ENCODE measurements at regions not wholly inside any gene's neighbourhood (a gene's known extent, or its start where the extent isn't known, plus 50 kb on each side); places are given as distances from the start of the nearest gene placed in this dataset.

DNA sequence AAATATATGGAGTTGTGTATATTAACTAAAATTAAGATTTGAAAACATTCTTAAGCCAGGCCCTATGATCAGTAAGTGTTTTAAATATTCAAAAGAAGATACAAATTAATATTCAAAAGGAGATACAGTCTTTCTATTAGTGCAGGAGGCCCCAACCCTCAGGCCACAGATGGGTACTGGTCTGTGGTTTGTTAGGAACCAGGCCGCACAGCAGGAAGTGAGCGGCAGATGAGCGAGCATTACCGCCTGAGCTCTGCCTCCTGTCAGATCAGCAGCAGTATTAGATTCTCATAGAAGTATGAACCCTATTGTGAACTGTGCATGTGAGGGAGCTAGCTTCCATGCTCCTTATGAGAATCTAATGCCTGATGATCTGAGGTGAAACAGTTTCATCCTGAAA lies 232.9 kb downstream of the FOXO1 start:
- no peaks in the 10 kb centered on the region for H3K27me3 ChIP-seq
- no peaks in the 10 kb centered on the region for H3K27me3 Mint-ChIP-seq (ENCODE audit: insufficient read depth, low read depth)
- no peak overlapping the region for H3K4me3 ChIP-seq
- no peaks in the 10 kb centered on the region for H3K9me3 ChIP-seq (ENCODE audit: low read depth)
- peaks cover 7% of the 10 kb centered on the region for H3K9me3 Mint-ChIP-seq
- no peaks in the 10 kb centered on the region for H3K36me3 ChIP-seq
- peaks cover 8% of the 10 kb centered on the region for H3F3A ChIP-seq (ENCODE audit: low read depth)
- no peak overlapping the region for H3K27ac ChIP-seq
- no peaks in the 10 kb centered on the region for H4K20me1 ChIP-seq (ENCODE audit: low read depth)
- H3K27ac Mint-ChIP-seq, result no peak overlapping the region
- peaks cover 12% of the 10 kb centered on the region for H3K4me1 ChIP-seq
- DNase-seq (ENCODE audit: low spot score), result no peak
- H3K79me2 ChIP-seq (ENCODE audit: low read depth), result no peaks in the 10 kb centered on the region
- H3K9ac ChIP-seq, result no peak overlapping the region
- no peaks in the 10 kb centered on the region for H3K36me3 Mint-ChIP-seq
- peaks cover 29% of the 10 kb centered on the region for H3K4me1 Mint-ChIP-seq
- H2AFZ ChIP-seq (replicated peaks), result no peak overlapping the region
- H3K4me2 ChIP-seq, result no peak overlapping the region
- TF ChIP-seq CTCF (IDR thresholded peaks at IDR 0.05), result no peak
- TF ChIP-seq EZH2 (IDR thresholded peaks at IDR 0.05), result no peak
- no peak for TF ChIP-seq EZH2phosphoT487 (IDR thresholded peaks at IDR 0.05)
- H3K4me3 Mint-ChIP-seq, result no peak overlapping the region

DNA sequence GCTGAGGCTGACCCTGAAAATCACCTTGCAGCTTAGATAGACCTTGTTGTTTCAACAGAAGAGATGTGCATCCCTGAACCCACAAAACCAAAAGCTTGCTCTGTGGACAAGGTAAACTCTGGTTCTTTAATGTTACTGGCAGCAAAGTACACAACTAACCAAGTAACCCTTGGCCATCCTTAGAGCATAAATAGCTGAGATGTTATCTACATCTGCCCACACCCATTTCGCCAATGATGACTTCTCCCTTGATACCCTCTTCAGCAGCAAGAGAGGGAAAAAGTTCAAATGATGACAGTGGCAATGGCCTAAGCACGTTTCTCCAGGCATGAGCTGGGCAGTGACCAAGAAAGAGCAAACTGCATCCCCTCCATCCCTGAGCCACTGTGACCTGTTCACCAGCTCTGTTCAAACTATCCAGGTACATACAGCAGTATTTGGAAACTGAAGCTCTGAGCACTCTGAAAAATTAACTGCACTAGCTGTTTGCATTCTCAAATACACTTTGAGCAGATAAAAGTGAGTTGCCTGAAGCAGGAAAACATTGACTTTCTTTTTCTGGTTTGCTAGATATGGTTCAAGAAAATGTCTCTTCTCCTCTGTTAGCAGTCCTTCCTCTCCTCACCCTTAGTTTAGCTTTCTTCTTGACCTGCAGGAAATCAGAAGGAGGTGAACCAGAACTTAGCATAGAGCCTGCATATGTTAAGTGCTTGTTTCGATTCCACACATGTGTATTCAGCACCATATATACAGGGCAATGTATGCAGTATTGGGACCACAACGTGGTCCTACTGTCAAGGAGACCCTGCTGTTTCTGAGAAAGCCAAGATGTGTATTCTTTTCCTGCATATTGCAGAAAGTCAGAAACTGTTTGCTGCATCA lies 231.7 kb downstream of the FOXO1 start:
- H3K9ac ChIP-seq, result no peak overlapping the region
- no peak overlapping the region for H3K27ac ChIP-seq
- Mint-ChIP-seq H3K4me3 (no peak overlapping the region), H3K4me1 (peaks cover 29% of the 10 kb centered on the region), H3K27me3 (ENCODE audit: insufficient read depth, low read depth) (peaks cover 3% of the 10 kb centered on the region), H3K9me3 (peaks cover 7% of the 10 kb centered on the region), H3K27ac (no peak overlapping the region), H3K36me3 (no peaks in the 10 kb centered on the region)
- H3K4me1 ChIP-seq, result peaks cover 12% of the 10 kb centered on the region
- H4K20me1 ChIP-seq (ENCODE audit: low read depth), result no peaks in the 10 kb centered on the region
- no peak overlapping the region for H3K4me2 ChIP-seq
- H3F3A ChIP-seq (ENCODE audit: low read depth), result peaks cover 8% of the 10 kb centered on the region
- no peaks in the 10 kb centered on the region for H3K79me2 ChIP-seq (ENCODE audit: low read depth)
- H3K4me3 ChIP-seq, result no peak overlapping the region
- no peaks in the 10 kb centered on the region for H3K36me3 ChIP-seq
- no peak for DNase-seq (ENCODE audit: low spot score)
- no peaks in the 10 kb centered on the region for H3K27me3 ChIP-seq
- H2AFZ ChIP-seq (replicated peaks), result no peak overlapping the region
- no peak for TF ChIP-seq EZH2phosphoT487 (IDR thresholded peaks at IDR 0.05)
- TF ChIP-seq CTCF (IDR thresholded peaks at IDR 0.05), result no peak
- no peak for TF ChIP-seq EZH2 (IDR thresholded peaks at IDR 0.05)
- H3K9me3 ChIP-seq (ENCODE audit: low read depth), result no peaks in the 10 kb centered on the region

GRCh38 chr13:40438022-40438680 lies 228.3 kb downstream of the FOXO1 start:
- DNase-seq (ENCODE audit: low spot score), result no peak
- no peaks in the 10 kb centered on the region for H3K36me3 ChIP-seq
- H2AFZ ChIP-seq (replicated peaks), result no peak overlapping the region
- H3K4me1 ChIP-seq, result peaks cover 15% of the 10 kb centered on the region
- H3K27me3 ChIP-seq, result no peaks in the 10 kb centered on the region
- no peaks in the 10 kb centered on the region for H4K20me1 ChIP-seq (ENCODE audit: low read depth)
- no peak overlapping the region for H3K27ac ChIP-seq
- H3F3A ChIP-seq (ENCODE audit: low read depth), result no peaks in the 10 kb centered on the region
- no peak overlapping the region for H3K4me3 Mint-ChIP-seq
- H3K9me3 Mint-ChIP-seq, result peaks cover 7% of the 10 kb centered on the region
- no peaks in the 10 kb centered on the region for H3K79me2 ChIP-seq (ENCODE audit: low read depth)
- TF ChIP-seq EZH2phosphoT487 (IDR thresholded peaks at IDR 0.05) (no peak), EZH2 (IDR thresholded peaks at IDR 0.05) (no peak), CTCF (IDR thresholded peaks at IDR 0.05) (no peak)
- peaks cover 8% of the 10 kb centered on the region for H3K27me3 Mint-ChIP-seq (ENCODE audit: insufficient read depth, low read depth)
- no peak overlapping the region for H3K27ac Mint-ChIP-seq
- no peaks in the 10 kb centered on the region for H3K36me3 Mint-ChIP-seq
- no peak overlapping the region for H3K4me2 ChIP-seq
- no peak overlapping the region for H3K4me3 ChIP-seq
- H3K9me3 ChIP-seq (ENCODE audit: low read depth), result no peaks in the 10 kb centered on the region
- H3K4me1 Mint-ChIP-seq, result peaks cover 25% of the 10 kb centered on the region
- H3K9ac ChIP-seq, result no peak overlapping the region
